ENCODE measurements at regions not wholly inside any gene's neighbourhood (a gene's known extent, or its start where the extent isn't known, plus 50 kb on each side); places are given as distances from the start of the nearest gene placed in this dataset.

DNA sequence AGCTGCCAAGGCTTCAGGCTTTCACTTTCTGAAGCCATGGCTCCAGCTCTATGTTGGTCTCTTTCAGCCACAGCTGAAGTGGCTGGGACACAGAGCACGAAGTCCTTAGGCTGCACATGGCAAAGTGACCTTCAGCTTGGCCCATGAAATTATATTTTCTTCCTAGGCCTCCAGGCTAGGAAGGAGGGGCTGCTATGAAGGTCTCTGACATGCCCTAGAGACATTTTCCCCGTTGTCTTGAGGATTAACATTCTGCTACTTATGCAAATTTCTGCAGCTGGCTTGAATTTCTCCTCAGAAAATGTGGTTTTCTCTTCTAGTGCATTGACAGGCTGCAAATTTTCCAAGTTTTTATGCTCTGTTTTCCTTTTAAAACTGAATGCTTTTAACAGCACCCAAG lies 99.8 kb upstream of the KCNIP4 start:
- WGBS, 4 donors: 27 to 54% (median 47%) methylated on average over 2 of the region's 2 CpGs
- Histone ChIP-seq H3K4me3 (no peak overlapping the region), H3K27me3 (no peaks in the 10 kb centered on the region), H3K27ac (no peak overlapping the region), H3K36me3 (replicated peaks in 1 of 2) (no peaks in the 10 kb centered on the region), H3K9me3 (replicated peaks in 1 of 3) (no peaks in the 10 kb centered on the region), H3K4me1 (replicated peaks in 1 of 2) (no peaks in the 10 kb centered on the region)
- no peak for DNase-seq
- intact Hi-C loops (cut with DNase I): no loop called here
- TF ChIP-seq POLR2A (IDR thresholded peaks at IDR 0.05): no peak
- TF ChIP-seq, protein P1, sequence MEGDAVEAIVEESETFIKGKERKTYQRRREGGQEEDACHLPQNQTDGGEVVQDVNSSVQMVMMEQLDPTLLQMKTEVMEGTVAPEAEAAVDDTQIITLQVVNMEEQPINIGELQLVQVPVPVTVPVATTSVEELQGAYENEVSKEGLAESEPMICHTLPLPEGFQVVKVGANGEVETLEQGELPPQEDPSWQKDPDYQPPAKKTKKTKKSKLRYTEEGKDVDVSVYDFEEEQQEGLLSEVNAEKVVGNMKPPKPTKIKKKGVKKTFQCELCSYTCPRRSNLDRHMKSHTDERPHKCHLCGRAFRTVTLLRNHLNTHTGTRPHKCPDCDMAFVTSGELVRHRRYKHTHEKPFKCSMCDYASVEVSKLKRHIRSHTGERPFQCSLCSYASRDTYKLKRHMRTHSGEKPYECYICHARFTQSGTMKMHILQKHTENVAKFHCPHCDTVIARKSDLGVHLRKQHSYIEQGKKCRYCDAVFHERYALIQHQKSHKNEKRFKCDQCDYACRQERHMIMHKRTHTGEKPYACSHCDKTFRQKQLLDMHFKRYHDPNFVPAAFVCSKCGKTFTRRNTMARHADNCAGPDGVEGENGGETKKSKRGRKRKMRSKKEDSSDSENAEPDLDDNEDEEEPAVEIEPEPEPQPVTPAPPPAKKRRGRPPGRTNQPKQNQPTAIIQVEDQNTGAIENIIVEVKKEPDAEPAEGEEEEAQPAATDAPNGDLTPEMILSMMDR (IDR thresholded peaks at IDR 0.05): no peak

DNA sequence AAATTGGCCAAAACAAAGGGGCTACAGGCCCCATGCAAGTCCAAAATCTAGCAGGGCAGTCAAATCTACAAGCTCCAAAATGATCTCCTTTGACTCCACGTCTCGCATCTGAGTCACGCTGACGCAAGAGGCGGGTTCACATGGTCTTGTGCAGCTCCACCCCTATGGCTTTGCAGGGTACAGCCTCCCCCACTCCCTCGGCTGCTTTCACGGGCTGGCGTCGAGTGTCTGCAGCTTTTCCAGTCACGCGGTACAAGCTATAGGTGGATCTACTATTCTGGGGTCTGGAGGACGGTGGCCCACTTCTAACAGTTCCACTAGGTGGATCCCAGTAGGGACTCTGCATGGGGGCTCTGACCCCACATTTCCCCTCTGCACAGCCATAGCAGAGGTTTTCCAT lies 99.2 kb upstream of the KCNIP4 start:
- no peak overlapping the region for H3K27ac ChIP-seq
- no peaks in the 10 kb centered on the region for H3K9me3 ChIP-seq (replicated peaks in 1 of 3)
- WGBS, 4 donors: 88 to 95% (median 90%) methylated on average over 12 of the region's 12 CpGs
- intact Hi-C loops (cut with DNase I): no loop called here
- no peak overlapping the region for H3K4me3 ChIP-seq
- no peak for DNase-seq
- no peak for TF ChIP-seq POLR2A (IDR thresholded peaks at IDR 0.05)
- TF ChIP-seq, protein P1 (IDR thresholded peaks at IDR 0.05): no peak
- H3K27me3 ChIP-seq: no peaks in the 10 kb centered on the region
- H3K4me1 ChIP-seq (replicated peaks in 1 of 2): no peaks in the 10 kb centered on the region
- no peaks in the 10 kb centered on the region for H3K36me3 ChIP-seq (replicated peaks in 1 of 2)

DNA sequence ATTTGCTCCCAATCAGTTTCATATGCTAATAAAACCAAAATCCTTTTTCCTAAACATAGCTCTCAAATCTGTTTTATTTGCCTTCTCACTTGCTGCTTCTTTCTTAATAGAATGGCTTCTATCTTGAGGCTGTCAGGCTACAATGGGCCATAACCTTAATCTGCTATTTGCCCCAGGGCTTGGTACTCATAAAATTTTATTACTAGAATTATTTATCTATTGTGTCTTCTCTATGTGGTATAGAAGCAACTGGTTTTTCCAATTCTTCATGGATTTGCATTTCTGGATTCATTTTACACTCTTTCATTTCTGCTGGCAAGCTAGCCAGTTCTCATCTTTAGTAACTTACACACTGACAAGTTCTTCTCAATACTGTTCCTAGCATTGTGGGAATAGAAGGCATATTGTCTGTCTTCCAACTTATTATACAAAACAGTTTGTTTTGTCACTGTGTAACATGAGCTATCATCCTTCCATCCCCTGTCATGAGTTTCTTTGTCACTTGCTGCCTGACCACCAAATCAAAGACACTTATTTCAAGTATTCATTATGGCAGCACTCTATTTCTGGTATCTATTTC lies 96.6 kb upstream of the KCNIP4 start:
- no peak for DNase-seq
- Histone ChIP-seq H3K27ac (no peak overlapping the region), H3K27me3 (no peaks in the 10 kb centered on the region), H3K4me1 (replicated peaks in 1 of 2) (no peaks in the 10 kb centered on the region), H3K36me3 (replicated peaks in 1 of 2) (no peaks in the 10 kb centered on the region), H3K9me3 (replicated peaks in 1 of 3) (no peaks in the 10 kb centered on the region), H3K4me3 (no peak overlapping the region)
- TF ChIP-seq, protein P1 (IDR thresholded peaks at IDR 0.05): no peak
- TF ChIP-seq POLR2A (IDR thresholded peaks at IDR 0.05): no peak
- intact Hi-C loops (cut with DNase I): no loop called here

DNA sequence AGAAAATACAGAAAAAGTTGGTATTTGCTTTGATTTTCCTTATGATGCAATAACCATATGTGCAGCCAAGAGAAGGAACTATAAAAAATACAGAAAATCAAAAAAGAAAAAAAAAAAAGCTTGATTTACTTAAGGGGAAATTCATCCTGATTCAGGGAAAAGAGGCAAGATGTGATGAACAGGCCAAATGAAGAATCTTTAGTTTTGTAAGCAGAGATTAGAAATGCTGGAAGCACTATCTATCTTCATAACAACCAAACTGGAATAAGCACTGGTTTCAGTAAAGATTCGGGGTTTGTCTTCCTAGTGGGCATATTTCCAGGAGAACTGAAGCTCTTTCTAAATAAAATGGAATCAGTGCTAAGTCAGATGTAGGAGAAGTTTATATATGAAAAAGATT lies 82.9 kb upstream of the KCNIP4 start:
- H3K4me3 ChIP-seq: no peak overlapping the region
- no peaks in the 10 kb centered on the region for H3K9me3 ChIP-seq (replicated peaks in 1 of 3)
- DNase-seq: no peak
- H3K27me3 ChIP-seq: no peaks in the 10 kb centered on the region
- WGBS, 4 donors: 53 to 90% (median 67%) methylated on average over 1 of the region's 1 CpG
- H3K4me1 ChIP-seq (replicated peaks in 1 of 2): no peaks in the 10 kb centered on the region
- no peaks in the 10 kb centered on the region for H3K36me3 ChIP-seq (replicated peaks in 1 of 2)
- intact Hi-C loops (cut with DNase I): no loop called here
- H3K27ac ChIP-seq: no peak overlapping the region
- TF ChIP-seq, protein P1 (IDR thresholded peaks at IDR 0.05): no peak
- TF ChIP-seq POLR2A (IDR thresholded peaks at IDR 0.05): no peak
